AG04450 (cell line): ENCODE measurements at regions not wholly inside any gene's neighbourhood (a gene's known extent, or its start where the extent isn't known, plus 50 kb on each side); places are given as distances from the start of the nearest gene placed in this dataset.

ENCODE experiments used
- CTCF ChIA-PET: fragments of 300-600, 350-600 bp; formaldehyde crosslinking; extraction: SDS; loops from one replicate; lab custom pipeline; 2022; ENCODE audit warnings: antibody characterized with exemption, inconsistent platforms; lab: Charles Lee
- POLR2A ChIA-PET: fragments of 350-600 bp; formaldehyde crosslinking; extraction: SDS; loops from one replicate; lab custom pipeline; 2021; ENCODE audit warnings: antibody characterized with exemption, inconsistent platforms; lab: Yijun Ruan, JAX
- DNase-seq: peaks from one replicate; pipeline ENCODE4 v3.0.0-alpha.2; 2011; ENCODE audit warnings: low read depth, low spot score
- H3K27ac ChIP-seq: one replicate; pipeline ENCODE4 v1.5.1; 2012; ENCODE audit warnings: low read depth, low read length, control low read depth
- H3K27me3 ChIP-seq: one replicate; pipeline ENCODE4 v1.6.0; 2012; ENCODE audit warnings: low read length; ENCODE audit not compliant: control insufficient read depth, insufficient read depth
- H3K4me3 ChIP-seq: 2 replicates; pipeline ENCODE4 v1.5.1; 2011; ENCODE audit warnings: mild to moderate bottlenecking, low read depth, low read length, control low read depth
- H3K9me3 ChIP-seq: 2 replicates; pipeline ENCODE4 v1.5.1; 2012; ENCODE audit warnings: low read length; ENCODE audit not compliant: control insufficient read depth, insufficient read depth
- CTCF ChIP-seq: IDR thresholded peaks from 2 replicates; pipeline ENCODE4 v1.5.1; 2011; ENCODE audit warnings: low read depth, low read length, control low read depth, inconsistent platforms

- TF ChIP-seq CTCF = no peak
Measured at GRCh38 chr3:163776743-163777142, 1301.6 kb downstream of the SI start.

GRCh38 chr3:163773136-163773535 lies 1305.2 kb downstream of the SI start:
- Histone ChIP-seq H3K4me3 (no peak overlapping the region), H3K9me3 (peaks cover 14% of the 10 kb centered on the region; the same call in 1 of the 2 replicates), H3K27me3 (no peaks in the 10 kb centered on the region), H3K27ac (no peak overlapping the region)
- TF ChIP-seq CTCF = no peak
- ChIA-PET POLR2A (no interaction called here), CTCF (no interaction called here)
- DNase-seq = no peak

More at GRCh38 chr3:163776743-163777142, 1301.6 kb downstream of the SI start:
- H3K27me3 ChIP-seq = no peaks in the 10 kb centered on the region
- no peak overlapping the region for H3K27ac ChIP-seq
- ChIA-PET POLR2A (no interaction called here), CTCF (no interaction called here)
- peaks cover 14% of the 10 kb centered on the region; the same call in 1 of the 2 replicates for H3K9me3 ChIP-seq
- no peak for DNase-seq
- no peak overlapping the region for H3K4me3 ChIP-seq

DNA sequence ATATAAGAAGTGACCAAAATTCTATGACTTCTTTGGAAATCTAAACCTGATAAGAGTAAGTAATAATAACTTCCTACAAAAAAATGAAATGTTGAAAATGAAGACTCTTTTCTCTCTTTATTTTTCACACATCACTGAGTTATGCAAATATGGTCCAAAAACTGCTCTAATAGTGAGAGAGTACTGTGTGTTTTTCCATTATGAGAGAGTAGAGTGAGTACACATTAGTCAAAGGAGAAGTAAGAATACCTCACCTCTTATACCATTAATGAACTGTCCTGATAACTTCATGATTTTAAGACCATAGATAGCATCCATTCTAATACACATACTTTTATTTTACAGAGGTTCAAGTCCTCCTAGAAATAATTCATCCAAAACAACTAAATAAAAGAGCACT lies 1310.2 kb downstream of the SI start:
- H3K27ac ChIP-seq = no peak overlapping the region
- no peak for TF ChIP-seq CTCF
- H3K27me3 ChIP-seq = no peaks in the 10 kb centered on the region
- ChIA-PET POLR2A (no interaction called here), CTCF (no interaction called here)
- H3K4me3 ChIP-seq = no peak overlapping the region
- no peak for DNase-seq
- peaks cover 7% of the 10 kb centered on the region; the same call in 1 of the 2 replicates for H3K9me3 ChIP-seq

- Histone ChIP-seq H3K4me3 (no peak overlapping the region), H3K27me3 (no peaks in the 10 kb centered on the region), H3K27ac (no peak overlapping the region), H3K9me3 (peaks cover 4% of the 10 kb centered on the region)
- no peak for TF ChIP-seq CTCF
- ChIA-PET CTCF (no interaction called here), POLR2A (no interaction called here)
- no peak for DNase-seq
Measured at GRCh38 chr3:163766112-163766511, 1312.2 kb downstream of the SI start.

DNA sequence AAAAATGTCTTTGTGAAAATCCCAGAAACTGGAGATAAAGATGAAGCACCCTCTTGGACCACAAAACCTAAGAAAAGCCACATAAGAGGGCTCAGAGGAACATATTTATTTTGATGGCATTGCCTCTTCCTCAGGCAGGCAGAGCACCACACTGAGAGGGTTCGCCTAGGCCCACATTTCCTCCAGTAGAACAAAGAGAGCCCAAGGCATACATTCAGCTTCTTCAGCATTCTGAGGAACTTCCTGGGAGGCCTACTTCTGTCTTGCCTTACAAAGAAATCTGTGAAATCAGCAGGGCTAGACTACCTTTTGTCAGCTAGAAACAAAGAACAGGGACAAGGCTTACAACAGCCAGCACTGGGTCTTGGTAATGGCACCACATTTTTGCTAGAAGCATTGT lies 1325.3 kb downstream of the SI start:
- no peak overlapping the region for H3K27ac ChIP-seq
- no peaks in the 10 kb centered on the region for H3K27me3 ChIP-seq
- ChIA-PET CTCF (no interaction called here), POLR2A (no interaction called here)
- H3K9me3 ChIP-seq = peaks cover 20% of the 10 kb centered on the region
- DNase-seq = no peak
- H3K4me3 ChIP-seq = no peak overlapping the region
- TF ChIP-seq CTCF = no peak
